A549 (cell line): ENCODE measurements at regions not wholly inside any gene's neighbourhood (a gene's known extent, or its start where the extent isn't known, plus 50 kb on each side); places are given as distances from the start of the nearest gene placed in this dataset.

Experiments
- CHD4 ChIP-seq: fragments of 200-600 bp; sonication (generic); IDR thresholded peaks from 2 replicates; pipeline ENCODE4 v1.6.1; 2016; ENCODE audit warnings: antibody characterized with exemption, mild to moderate bottlenecking, borderline replicate concordance
- EP300 ChIP-seq, 2 experiments: fragments of >200 bp; sonication (Bioruptor Twin); formaldehyde crosslinking; IDR thresholded peaks; 2 replicates in 1 of 2; 3 replicates in 1 of 2; pipeline ENCODE4 v1.6.1; 2016 to 2017
- FOSL2 ChIP-seq, 2 experiments: fragments of 450-650 bp in 1 of 2; fragments of >200 bp in 1 of 2; sonication (Bioruptor Twin) in 1 of 2; formaldehyde crosslinking; IDR thresholded peaks; 2 replicates each; pipeline versions ENCODE4 v1.5.0 to v1.6.1; 2016 to 2020; ENCODE audit warnings: mild to moderate bottlenecking in 1 of 2, moderate library complexity in 1 of 2
- HDAC2 ChIP-seq: fragments of 200-600 bp; sonication (generic); IDR thresholded peaks from 2 replicates; pipeline ENCODE4 v1.6.1; 2016
- MAZ ChIP-seq: fragments of 150-350 bp; IDR thresholded peaks from 2 replicates; pipeline ENCODE4 v1.6.1; 2014; ENCODE audit warnings: antibody characterized with exemption, low read depth, low read length, borderline replicate concordance
- POLR2A ChIP-seq: IDR thresholded peaks from 2 replicates; pipeline ENCODE4 v1.6.1; 2012; ENCODE audit warnings: mild to moderate bottlenecking, low read length
- TF ChIP-seq, protein P1 (sequence below): fragments of >200 bp; sonication (Bioruptor Twin); formaldehyde crosslinking; IDR thresholded peaks from 3 replicates; pipeline ENCODE4 v1.5.1; 2016
- TF ChIP-seq, protein P2 (sequence below): IDR thresholded peaks from 2 replicates; pipeline ENCODE4 v1.6.1; 2012; ENCODE audit warnings: low read depth, borderline replicate concordance

DNA sequence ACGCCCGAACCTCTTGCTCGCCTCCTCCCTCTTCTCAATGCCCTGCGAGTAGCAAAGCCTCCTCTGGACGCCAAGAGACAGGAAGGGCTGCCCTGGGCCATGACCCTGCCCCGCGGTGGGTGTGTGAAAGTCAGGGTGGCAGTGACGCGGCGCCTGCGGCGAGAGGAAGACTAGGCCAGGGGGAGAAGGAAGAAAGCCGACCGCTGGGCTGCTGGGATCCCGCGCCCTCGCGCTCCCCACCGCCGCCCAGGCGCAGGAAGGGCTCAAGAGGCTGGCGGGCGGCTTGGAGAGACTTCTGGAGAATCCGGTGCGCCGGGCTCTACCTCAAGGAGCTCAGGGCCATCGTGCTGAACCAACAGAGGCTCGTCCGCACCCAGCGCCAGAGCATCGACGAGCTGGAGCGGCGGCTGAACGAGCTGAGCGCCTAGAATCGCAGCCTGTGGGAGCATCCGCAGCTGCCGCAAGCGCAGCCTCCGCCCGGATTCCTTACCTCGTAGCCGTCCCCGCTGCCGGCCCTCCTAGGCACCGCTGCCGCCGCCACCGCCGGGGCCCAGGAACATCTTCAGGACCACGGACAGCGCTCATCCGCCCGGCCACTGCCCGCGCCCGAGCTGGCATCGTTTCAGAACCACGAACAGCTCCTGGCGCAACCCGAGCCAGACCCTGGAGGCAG lies 105.0 kb upstream of the PRB2 start:
- TF ChIP-seq EP300 (IDR thresholded peaks at IDR 0.05) (no peak), FOSL2 (IDR thresholded peaks at IDR 0.05) (no peak), FOSL2 (CRISPR knock-in tag; IDR thresholded peaks at IDR 0.05) (no peak), HDAC2 (no peak), MAZ (no peak), CHD4 (no peak), POLR2A (no peak)
- TF ChIP-seq, protein P1, sequence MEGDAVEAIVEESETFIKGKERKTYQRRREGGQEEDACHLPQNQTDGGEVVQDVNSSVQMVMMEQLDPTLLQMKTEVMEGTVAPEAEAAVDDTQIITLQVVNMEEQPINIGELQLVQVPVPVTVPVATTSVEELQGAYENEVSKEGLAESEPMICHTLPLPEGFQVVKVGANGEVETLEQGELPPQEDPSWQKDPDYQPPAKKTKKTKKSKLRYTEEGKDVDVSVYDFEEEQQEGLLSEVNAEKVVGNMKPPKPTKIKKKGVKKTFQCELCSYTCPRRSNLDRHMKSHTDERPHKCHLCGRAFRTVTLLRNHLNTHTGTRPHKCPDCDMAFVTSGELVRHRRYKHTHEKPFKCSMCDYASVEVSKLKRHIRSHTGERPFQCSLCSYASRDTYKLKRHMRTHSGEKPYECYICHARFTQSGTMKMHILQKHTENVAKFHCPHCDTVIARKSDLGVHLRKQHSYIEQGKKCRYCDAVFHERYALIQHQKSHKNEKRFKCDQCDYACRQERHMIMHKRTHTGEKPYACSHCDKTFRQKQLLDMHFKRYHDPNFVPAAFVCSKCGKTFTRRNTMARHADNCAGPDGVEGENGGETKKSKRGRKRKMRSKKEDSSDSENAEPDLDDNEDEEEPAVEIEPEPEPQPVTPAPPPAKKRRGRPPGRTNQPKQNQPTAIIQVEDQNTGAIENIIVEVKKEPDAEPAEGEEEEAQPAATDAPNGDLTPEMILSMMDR, result no peak
- TF ChIP-seq, protein P2, sequence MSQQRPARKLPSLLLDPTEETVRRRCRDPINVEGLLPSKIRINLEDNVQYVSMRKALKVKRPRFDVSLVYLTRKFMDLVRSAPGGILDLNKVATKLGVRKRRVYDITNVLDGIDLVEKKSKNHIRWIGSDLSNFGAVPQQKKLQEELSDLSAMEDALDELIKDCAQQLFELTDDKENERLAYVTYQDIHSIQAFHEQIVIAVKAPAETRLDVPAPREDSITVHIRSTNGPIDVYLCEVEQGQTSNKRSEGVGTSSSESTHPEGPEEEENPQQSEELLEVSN, result no peak
